Loucy (cell line): ENCODE measurements at regions not wholly inside any gene's neighbourhood (a gene's known extent, or its start where the extent isn't known, plus 50 kb on each side); places are given as distances from the start of the nearest gene placed in this dataset.

Experiments
- H2AFZ ChIP-seq: fragments of 200-600 bp; sonication (generic); 2 replicates; pipeline ENCODE4 v1.6.0; 2016; ENCODE audit warnings: antibody characterized with exemption, mild to moderate bottlenecking, low read length, moderate library complexity
- H3F3A ChIP-seq: fragments of 200-600 bp; 2 replicates; pipeline ENCODE4 v1.6.0; 2016; ENCODE audit warnings: antibody characterized with exemption, low read depth, mild to moderate bottlenecking
- H3K27me3 ChIP-seq: fragments of 200-600 bp; sonication (generic); 2 replicates; pipeline ENCODE4 v1.6.1; 2014; ENCODE audit warnings: low read length, mild to moderate bottlenecking; ENCODE audit not compliant: insufficient read depth, poor library complexity, severe bottlenecking
- H3K36me3 ChIP-seq: fragments of 200-600 bp; sonication (generic); 2 replicates; pipeline ENCODE4 v1.6.1; 2016; ENCODE audit warnings: low read length; ENCODE audit not compliant: insufficient read depth
- H3K4me1 ChIP-seq: fragments of 200-600 bp; sonication (generic); 2 replicates; pipeline ENCODE4 v1.5.1; 2014; ENCODE audit warnings: low read length, mild to moderate bottlenecking; ENCODE audit not compliant: insufficient read depth, poor library complexity, severe bottlenecking
- H3K4me2 ChIP-seq: fragments of 200-600 bp; sonication (generic); 2 replicates; pipeline ENCODE4 v1.6.0; 2014; ENCODE audit warnings: antibody characterized with exemption, low read length, low read depth, mild to moderate bottlenecking; ENCODE audit not compliant: poor library complexity, severe bottlenecking
- H3K4me3 ChIP-seq: fragments of 200-600 bp; sonication (generic); 2 replicates; pipeline ENCODE4 v1.5.1; 2014; ENCODE audit warnings: low read length, mild to moderate bottlenecking, mixed read lengths; ENCODE audit not compliant: poor library complexity, severe bottlenecking
- H3K79me2 ChIP-seq: fragments of 200-600 bp; sonication (generic); 2 replicates; pipeline ENCODE4 v1.6.1; 2014; ENCODE audit warnings: low read length; ENCODE audit not compliant: insufficient read depth
- H3K9ac ChIP-seq: fragments of 200-600 bp; sonication (generic); 2 replicates; pipeline ENCODE4 v1.6.0; 2014; ENCODE audit warnings: mild to moderate bottlenecking, low read depth, low read length, moderate library complexity; ENCODE audit not compliant: poor library complexity, severe bottlenecking
- H3K9me2 ChIP-seq: fragments of 200-600 bp; sonication (generic); replicated peaks from 2 replicates; pipeline ENCODE4 v1.6.1; 2016; ENCODE audit warnings: low read depth, low read length, mixed read lengths
- H3K9me3 ChIP-seq: fragments of 200-600 bp; sonication (generic); 2 replicates; pipeline ENCODE4 v1.6.1; 2014; ENCODE audit warnings: mild to moderate bottlenecking, antibody characterized with exemption, low read length, low read depth; ENCODE audit not compliant: insufficient read depth
- H4K20me1 ChIP-seq: fragments of 200-600 bp; sonication (generic); 2 replicates; pipeline ENCODE4 v1.6.0; 2014; ENCODE audit warnings: antibody characterized with exemption, low read length, mild to moderate bottlenecking; ENCODE audit not compliant: insufficient read depth, poor library complexity, severe bottlenecking
- EZH2phosphoT487 ChIP-seq: fragments of 200-600 bp; IDR thresholded peaks from 2 replicates; pipeline ENCODE4 v1.6.1; 2018; ENCODE audit warnings: antibody characterized with exemption, mild to moderate bottlenecking, moderate library complexity, borderline replicate concordance
- TF ChIP-seq, protein P1 (sequence below): fragments of 200-600 bp; sonication (generic); conservative IDR thresholded peaks from 2 replicates; pipeline ENCODE4 v1.5.1; 2014; ENCODE audit warnings: mild to moderate bottlenecking, antibody characterized with exemption, low read length

DNA sequence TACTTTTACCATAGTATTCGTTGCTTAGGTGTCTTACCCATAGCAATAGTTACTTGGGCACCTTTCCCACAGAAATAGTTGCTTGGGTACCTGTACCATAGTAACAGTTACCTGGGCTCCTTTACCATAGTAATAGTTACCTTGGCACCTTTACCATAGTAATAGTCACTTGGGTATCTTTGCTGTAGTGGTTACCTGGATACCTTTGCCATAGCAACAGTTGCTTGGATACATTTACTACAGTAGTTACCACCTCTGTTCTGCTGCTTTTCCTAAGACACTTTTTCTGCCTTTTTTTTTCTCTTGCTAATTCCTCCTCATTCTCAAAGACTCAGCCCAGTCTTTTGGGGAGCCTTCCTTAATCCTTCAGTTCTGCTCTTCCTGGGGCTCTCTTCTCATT lies 272.8 kb upstream of the PUDP start:
- no peak for TF ChIP-seq EZH2phosphoT487
- TF ChIP-seq, protein P1, sequence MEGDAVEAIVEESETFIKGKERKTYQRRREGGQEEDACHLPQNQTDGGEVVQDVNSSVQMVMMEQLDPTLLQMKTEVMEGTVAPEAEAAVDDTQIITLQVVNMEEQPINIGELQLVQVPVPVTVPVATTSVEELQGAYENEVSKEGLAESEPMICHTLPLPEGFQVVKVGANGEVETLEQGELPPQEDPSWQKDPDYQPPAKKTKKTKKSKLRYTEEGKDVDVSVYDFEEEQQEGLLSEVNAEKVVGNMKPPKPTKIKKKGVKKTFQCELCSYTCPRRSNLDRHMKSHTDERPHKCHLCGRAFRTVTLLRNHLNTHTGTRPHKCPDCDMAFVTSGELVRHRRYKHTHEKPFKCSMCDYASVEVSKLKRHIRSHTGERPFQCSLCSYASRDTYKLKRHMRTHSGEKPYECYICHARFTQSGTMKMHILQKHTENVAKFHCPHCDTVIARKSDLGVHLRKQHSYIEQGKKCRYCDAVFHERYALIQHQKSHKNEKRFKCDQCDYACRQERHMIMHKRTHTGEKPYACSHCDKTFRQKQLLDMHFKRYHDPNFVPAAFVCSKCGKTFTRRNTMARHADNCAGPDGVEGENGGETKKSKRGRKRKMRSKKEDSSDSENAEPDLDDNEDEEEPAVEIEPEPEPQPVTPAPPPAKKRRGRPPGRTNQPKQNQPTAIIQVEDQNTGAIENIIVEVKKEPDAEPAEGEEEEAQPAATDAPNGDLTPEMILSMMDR: no peak
- Histone ChIP-seq H2AFZ (no peak overlapping the region), H3K27me3 (no peaks in the 10 kb centered on the region), H4K20me1 (no peaks in the 10 kb centered on the region), H3K9me3 (no peaks in the 10 kb centered on the region), H3K79me2 (no peaks in the 10 kb centered on the region), H3K4me2 (no peak overlapping the region), H3F3A (no peaks in the 10 kb centered on the region), H3K4me3 (no peak overlapping the region), H3K9me2 (no peaks in the 10 kb centered on the region), H3K4me1 (no peaks in the 10 kb centered on the region), H3K9ac (no peak overlapping the region), H3K36me3 (no peaks in the 10 kb centered on the region)

DNA sequence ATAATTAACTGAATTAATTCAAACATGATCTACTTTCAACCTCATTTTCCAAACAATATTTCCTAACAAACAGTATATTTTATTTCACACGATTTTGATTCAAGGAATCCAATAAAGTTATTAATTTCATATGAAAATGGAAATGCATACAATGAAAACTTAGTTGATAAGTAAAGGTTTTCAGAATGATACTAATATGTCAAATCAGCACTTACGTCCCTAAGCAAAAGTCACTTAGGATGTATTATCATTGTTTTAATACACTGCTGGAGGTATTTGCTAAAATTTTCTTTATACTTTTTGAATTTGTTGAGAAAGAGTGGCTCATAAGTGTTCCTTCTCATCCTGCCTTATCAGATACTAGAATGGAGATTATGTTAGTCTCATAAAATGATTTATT lies 266.8 kb upstream of the PUDP start:
- Histone ChIP-seq H3K79me2 (no peaks in the 10 kb centered on the region), H3K4me2 (no peak overlapping the region), H3K9me3 (no peaks in the 10 kb centered on the region), H3K9ac (no peak overlapping the region), H2AFZ (no peak overlapping the region), H3K4me3 (no peak overlapping the region), H3K36me3 (no peaks in the 10 kb centered on the region), H4K20me1 (no peaks in the 10 kb centered on the region), H3F3A (no peaks in the 10 kb centered on the region), H3K9me2 (no peaks in the 10 kb centered on the region), H3K4me1 (no peaks in the 10 kb centered on the region), H3K27me3 (no peaks in the 10 kb centered on the region)
- no peak for TF ChIP-seq EZH2phosphoT487
- TF ChIP-seq, protein P1: no peak

DNA sequence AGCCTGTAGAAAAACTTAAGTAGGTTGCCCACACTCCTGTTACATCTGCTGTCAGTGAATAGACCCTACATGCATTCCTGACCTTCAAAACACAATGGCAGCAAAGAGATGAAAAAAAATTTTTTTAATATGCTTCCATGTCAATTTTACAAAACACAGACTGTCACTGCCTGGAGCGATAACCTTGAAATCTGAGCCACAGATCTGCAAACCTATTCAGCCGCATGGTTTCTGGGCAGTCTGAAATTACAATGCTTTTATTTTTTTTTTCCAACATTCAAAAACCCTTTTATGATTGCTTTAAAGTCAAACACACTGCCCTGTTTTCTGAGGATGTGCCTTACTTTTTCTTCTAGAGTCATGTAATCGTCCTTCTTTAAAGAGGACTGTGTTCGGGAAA lies 264.9 kb upstream of the PUDP start:
- Histone ChIP-seq H3F3A (no peaks in the 10 kb centered on the region), H3K4me2 (no peak overlapping the region), H3K9me2 (no peaks in the 10 kb centered on the region), H3K36me3 (no peaks in the 10 kb centered on the region), H3K4me1 (no peaks in the 10 kb centered on the region), H3K4me3 (no peak overlapping the region), H3K27me3 (no peaks in the 10 kb centered on the region), H3K79me2 (no peaks in the 10 kb centered on the region), H2AFZ (no peak overlapping the region), H4K20me1 (no peaks in the 10 kb centered on the region), H3K9ac (no peak overlapping the region), H3K9me3 (no peaks in the 10 kb centered on the region)
- no peak for TF ChIP-seq EZH2phosphoT487
- TF ChIP-seq, protein P1: no peak
